CD4-positive, alpha-beta T cell treated with Interleukin-17A for 4 hours (primary cell): ENCODE measurements at regions not wholly inside any gene's neighbourhood (a gene's known extent, or its start where the extent isn't known, plus 50 kb on each side); places are given as distances from the start of the nearest gene placed in this dataset.

Experiments used
- DNase-seq: peaks from one replicate; pipeline ENCODE4 v3.0.0-alpha.2; 2020; ENCODE audit warnings: mixed read lengths

DNA sequence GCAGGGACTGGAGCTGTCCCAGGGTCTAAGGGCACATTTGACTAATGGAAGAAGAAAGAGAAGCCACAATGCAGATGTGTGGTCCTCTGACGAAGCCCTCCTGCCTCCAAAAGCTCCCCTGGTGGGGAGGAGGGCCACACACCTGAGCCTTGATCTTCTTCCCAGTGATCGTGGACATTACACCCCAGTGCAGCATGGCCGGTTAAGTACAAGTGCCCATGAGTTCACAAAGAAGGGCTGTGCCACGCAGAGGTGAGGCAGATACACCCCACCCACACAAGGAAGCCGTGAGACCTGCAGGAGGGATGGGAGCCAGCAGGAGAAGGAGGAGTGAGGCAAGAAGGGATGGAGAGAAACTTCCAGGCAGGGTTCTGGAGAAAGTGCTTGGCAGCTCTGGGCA lies 199.0 kb upstream of the MVB12B start:
- DNase-seq = no peak

DNA sequence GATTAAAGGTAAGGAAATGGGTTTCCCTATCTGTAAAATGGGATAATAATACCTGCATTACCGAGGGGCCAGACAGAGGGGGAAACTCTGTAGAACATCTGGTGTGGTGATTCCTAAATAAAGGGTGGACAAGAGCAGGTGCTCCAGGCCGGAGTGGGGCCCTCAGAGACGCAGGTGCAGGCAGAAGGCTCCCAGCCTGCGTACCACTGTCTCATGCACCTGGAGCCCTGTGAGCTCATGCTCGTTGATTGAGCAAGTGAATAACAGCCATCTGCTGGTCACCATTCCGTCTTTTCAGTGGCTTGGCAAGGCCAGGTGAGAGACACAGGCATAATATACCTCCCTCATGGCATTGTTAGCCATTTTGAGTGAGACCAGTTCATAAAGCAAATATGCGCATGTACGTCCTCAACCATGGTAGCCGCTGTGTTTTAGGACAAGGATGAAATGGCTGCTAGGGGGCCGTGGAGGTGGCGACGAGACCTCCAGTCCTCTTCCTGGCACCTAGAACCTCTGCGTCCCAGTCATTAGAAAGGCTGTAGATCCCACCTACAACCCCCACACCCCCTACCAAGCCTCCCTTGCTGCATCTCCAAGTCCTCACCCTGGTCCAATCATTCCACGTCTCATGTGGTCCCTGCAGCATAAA lies 198.0 kb upstream of the MVB12B start:
- no peak for DNase-seq

DNA sequence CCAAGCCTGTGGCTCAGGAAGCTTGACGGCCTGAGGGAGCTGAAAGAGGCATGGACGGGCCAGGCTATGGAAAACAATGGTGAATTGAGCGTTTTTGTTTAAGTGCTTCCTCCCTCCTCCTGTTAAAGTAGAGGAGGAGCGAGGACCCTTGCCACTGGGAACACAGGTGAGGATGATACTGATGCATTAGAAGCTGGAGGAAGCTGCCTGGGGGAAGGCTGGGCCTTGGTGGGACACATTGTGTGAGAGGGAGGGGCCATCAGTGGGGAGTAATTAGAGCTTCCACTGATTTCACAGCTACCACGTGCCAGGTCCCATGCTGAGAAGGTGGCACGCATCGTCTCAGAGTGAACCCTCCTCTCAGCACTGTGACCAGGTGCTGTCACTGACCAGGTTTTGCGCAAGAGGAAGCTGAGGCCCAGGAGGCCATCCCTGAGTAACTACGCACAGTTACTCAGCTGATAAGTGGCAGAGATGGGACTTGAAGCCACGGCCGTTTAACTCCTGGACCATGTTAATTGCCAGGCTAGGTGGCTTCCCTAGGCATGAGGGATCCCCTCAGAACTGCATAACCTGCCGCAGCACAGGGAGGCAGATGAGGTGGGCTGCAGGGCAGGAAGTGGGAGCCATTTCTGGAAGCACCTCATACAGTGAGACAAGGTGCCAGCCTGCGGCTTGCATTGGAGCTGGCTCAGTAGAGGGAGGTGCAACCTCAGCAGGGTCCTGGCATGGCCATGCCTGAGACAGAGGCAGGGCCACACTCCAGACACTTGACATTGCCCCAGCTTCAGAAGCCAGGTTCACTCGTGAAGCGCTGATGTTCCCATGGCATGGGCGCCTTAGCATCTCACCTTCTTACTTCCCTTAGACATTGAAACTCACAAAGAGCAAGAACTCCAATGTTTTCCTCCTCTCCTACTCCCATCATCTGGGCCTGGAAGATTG lies 195.3 kb upstream of the MVB12B start:
- no peak for DNase-seq

DNA sequence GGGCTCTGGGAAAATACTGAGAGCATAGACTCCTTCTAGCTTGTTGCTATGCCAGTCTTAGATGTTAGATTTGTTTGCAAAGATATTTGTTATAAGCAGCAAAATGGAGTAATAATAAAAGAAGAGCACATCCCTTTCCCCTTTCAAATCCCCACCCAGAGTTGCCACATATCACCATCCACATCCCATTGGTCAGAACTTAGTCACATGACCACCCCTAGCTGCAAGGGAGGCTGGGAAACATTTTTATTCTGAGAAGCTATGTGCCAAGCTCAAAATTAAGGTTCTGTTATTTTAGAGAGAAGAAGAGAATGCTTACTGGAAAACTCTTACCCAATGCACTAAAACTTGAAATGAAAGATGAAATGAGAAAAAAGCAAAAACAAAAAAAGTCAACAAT lies 193.9 kb upstream of the MVB12B start:
- no peak for DNase-seq

DNA sequence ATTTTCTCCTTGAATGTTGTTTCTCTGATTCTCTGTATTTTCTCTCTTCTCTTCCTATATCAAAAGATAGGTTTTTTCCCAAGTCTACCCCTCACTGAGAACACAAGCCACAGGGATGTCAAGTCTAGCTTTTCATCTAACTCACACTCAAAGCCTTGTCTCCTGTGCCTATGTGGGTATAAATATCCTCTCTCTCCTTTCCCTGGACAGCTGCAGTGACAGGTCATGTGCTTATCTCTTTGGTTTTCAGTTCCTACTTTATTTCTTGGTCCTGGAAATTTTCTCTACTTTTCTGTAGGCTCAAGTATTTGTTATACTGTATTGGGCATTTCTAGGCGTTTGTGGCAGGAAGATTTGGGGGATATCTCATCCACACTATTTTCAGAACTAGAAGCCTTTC lies 182.4 kb upstream of the MVB12B start:
- DNase-seq = no peak

DNA sequence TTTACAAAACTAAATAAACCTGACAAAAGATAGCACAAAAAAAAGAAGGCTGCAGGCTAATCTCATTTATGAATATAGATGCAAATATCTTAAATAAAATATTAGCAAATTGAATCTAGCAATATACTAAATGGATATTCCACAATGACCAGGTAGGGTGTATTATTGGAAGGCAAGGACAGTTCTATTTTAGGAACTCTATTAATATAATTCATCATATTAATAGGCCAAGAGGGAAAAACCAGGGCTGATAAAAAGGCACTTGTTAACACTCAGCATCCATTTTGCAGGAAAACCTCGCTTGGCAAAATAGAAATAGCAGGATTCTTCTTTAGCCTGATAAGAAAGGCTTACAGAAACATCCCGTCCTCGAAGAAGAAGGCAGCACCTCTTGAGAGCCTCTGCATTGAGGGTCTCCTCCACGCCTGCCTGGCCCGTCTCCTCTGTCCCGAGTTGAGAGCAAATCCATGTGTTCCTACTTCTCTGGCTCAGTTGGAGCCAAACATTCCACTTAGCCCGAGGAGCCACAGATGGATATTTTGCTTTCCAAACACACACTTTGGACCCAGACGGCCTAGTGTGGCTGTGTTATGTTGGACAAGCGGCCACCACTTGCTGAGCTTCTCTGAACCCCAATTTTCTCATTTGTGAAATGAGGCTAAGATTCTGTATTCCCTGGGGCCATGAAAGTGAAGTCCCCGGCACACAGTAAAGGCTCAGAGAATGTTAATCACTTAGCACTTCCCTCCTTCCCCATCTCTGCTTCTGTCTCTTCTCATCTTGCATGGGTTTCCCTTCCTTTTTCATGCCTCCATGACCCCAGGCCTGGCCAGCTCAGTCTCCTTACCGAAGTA lies 181.8 kb upstream of the MVB12B start:
- no peak for DNase-seq

DNA sequence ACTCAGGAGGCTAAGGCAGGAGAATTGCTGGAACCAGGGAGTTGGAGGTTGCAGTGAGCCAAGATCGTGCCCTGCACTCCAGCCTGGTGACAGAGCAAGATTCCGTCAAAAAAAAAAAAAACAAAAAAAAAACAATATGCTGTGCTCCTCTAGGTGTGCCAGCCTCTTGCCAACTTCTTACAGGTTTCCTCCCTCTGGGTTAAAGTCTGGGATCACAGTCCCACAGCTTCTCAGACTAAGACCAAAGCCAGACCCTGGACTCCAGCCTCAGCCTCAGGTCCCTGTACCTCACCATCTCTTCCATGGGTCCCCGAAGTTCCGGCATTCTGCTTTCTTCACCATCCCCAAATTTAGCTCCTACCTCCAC lies 180.8 kb upstream of the MVB12B start:
- DNase-seq = no peak

DNA sequence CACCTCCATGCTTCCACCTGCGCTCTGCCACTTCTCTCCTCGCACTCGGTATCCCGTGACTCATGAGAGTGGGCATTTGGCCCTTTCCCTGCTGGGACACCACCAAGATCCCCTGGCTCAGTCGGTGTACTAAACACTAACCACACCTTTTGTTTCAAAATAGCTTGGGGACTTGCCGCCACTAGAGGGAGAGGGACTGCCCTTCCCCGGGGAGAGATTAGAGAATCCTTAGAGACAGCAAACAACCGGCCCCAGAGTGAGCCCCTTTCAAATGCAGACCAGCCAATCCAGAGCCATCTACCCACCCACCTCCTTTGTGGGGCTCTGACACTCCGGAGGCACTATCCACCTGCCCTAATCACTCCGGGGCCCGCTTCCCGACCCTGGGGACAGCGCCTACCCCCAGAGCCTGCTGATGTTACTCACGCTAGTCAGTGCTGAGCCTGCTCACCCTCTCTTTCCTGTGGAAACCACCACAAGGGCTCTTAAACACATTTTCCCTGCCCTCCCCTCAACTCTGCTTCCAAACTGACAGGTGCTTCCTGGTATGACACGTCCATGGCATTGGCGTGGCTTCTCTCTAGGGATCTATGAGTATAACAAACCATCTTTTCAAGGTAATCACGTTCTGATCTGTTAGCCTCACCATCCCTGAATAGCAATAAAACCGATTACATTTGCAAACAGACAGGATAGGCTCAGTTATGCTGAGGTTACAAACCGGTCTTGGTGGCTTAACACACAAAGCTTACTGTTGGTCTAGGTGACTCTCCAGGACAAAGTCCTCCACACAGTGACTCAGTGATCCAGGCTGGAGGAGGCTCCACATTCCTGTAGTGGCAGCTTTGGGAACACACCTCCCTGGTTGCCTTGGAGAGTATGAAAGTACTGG lies 180.1 kb upstream of the MVB12B start:
- DNase-seq = no peak

DNA sequence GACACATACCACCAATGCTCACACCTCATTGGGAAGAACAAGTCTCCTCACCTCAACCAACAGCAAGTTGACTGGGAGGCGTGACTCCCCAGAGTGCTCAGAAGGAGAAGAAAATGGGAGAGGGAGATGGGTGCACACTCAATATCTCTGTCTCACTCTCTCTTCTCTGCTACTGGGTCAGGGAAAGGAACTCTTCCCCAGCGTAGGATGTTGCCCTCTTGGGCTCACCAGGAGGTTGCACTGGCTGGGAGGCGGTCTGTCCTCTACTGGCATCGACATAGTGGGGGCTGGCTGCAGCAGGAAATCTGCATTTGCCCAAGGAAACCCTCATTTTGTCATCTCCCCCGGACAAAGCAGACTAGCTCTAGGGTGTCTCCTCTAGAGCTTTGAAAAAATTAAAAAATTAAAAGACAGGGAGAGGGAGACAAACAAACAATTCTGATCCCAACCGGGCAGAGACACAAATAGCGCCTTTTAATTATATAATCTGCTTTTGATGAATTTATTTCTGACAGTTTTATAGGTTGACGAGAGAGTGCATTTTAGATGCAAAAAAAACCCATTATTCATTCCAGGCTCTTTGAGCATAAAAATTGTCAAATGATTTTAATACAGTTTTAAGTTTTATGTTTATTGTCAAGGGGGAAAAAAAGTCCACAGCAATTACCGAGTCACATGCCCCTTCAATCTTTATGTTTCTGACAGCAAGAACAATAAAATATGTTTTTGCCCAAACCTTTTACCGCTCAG lies 179.3 kb upstream of the MVB12B start:
- DNase-seq = no peak

DNA sequence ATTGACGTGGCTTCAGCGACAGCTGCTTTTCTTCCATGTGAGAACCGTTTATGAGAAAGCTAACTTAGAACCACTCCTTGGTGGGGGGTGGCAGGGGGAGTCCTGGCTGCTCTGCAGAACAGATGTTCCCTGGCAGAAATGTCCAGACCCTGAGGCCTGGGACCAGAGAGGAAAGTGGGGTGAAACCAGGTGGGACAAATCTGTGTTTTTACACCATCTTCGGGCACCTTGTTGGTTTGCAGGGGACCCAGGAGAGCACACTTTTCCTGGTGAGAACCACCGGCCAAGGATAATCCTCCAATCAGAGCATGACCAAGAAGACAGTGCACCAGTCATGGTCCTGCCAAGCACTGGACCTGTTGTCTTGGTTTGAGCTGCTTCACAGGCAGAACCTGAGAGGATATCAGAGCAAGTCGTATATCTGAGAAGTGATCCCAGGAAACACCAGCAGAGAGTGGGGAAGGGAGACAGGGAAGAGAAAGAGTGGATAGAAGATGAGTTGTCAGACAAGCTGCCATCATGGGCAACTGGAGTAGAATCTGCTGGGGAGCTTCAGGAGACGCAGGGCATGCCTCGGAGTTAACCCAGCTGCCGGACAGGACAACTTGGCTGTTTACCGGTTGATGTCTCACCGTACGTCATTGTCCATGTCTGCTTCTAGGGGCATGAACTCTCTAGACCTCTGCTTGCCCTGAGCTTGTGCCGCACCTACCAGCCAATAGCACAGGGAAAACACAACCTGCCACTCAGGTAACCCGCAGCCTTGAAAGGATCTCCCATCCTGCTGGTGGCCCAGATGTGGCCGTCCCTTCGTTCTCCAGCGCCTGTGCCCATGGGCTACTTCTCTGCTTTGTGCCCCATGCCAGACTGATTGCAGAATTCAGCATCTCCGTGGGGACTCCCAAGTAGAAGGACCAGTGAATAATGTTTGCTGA lies 178.4 kb upstream of the MVB12B start:
- no peak for DNase-seq

DNA sequence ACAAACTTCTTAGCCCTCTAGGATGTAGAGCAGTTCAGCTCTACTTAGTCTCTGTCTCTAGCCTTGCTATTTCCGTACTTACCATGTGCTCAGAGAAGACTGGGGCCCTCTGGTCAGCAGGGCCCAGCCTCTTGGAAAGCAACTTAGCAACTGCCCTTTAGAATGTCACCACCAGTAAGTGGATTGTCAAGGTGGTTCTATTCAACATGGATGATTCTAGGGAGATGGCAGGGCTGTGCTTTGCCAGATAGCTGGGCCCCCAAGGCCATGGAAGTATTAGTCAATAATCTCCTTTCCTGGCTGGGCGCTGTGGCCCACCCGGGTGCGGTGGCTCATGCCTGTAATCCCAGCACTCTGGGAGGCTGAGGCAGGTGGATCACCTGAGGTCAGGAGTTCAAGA lies 177.6 kb upstream of the MVB12B start:
- no peak for DNase-seq

DNA sequence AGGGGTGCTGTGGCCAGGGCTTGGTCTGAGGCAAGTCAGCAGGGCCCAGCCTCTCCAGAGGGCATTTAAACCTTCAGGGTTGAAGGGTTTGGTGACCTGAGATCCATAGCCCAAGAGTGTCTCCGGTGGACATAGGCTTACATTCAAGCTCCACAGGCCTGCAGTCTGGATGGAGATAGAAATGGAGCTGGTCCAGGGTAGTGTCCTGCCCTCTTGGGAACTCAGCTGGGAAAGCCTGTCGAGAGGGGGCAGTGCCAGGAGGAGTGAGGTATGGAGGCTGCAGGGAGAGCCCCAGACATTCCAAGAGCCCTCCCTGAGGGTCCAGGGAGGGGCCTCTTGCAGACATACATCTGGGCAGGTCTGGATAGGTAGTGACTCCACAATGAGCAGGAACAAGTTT lies 177.0 kb upstream of the MVB12B start:
- DNase-seq = no peak

DNA sequence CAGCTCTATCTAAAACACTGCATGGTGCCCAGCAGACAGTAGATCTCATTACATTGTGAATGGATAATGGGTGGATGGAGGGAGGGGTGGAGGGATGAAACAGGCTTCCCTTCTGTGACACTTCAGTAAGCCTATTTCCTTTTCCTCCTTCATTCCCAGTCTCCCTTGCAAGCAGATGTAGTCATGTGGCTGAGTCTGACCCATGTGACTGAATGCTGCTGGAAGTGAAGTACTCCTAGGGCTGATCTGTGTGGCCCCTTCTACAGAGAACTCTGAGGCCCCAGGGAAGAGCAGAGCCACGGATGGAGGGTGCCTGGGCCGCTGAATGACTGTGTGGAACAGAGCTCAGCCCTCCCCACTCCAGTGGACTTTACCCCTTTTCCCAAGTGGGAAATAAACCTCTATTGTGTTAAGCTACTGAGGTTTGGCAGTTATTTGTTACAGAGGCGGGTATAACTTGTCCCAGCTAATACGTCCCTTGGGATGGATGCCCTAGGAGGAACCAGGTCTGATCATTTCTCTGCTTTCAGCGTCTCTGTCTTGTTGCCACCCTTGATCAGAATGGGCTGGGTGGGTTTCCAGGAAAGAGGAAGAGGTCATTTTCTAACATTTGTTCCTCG lies 176.1 kb upstream of the MVB12B start:
- DNase-seq = no peak

DNA sequence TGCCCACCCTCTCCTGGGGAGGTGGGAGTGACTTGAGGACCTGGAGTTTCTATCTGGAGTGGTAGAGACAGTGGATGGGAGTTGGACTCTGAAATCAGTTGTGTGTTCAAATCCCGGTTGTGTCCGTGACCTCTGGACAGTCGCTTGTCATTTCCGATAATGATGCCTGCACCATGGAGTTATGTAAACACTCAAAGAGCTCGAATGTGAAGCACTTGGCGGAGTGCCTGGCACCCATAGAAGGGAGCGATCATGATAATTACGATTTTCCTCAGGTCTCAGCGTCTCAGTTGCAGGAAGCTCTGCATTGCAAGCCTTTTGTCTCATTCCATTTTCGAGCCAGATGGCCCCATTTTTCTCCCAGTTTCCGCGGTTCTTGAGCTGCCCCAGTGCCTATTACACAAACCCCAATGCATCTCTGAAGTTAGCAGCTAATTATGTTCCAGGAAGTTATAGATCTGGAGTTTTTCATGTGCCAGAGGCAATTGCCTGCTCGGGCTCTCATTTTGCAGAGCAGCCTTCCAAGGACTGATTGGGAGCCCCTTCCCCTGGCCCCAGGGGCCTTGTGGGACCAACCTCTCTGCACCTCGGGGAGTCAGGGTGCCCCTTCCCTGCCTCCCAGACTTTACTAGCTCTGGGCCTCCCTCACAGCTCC lies 175.5 kb upstream of the MVB12B start:
- no peak for DNase-seq

DNA sequence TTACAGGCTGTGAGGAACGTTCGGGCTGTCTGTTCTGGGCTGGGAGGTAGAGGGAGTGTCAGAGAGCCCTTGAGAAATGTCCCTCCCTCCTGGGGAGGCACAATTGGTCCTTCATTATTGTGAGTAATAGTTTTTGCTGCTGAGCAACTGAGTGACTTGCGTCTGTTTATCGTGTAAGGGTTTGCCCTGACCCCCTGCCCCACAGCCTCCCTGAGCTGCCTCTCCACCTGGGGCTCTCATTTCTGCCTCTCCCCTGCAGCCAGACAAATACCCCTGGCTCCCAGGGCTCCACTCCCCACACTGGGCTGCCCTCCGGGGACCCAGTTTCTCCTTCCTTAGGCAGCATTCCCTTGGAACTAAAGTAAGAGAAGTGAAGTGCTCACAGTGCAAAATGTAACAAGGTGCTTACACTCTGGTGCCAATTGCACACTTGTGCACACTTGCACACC lies 174.9 kb upstream of the MVB12B start:
- no peak for DNase-seq

DNA sequence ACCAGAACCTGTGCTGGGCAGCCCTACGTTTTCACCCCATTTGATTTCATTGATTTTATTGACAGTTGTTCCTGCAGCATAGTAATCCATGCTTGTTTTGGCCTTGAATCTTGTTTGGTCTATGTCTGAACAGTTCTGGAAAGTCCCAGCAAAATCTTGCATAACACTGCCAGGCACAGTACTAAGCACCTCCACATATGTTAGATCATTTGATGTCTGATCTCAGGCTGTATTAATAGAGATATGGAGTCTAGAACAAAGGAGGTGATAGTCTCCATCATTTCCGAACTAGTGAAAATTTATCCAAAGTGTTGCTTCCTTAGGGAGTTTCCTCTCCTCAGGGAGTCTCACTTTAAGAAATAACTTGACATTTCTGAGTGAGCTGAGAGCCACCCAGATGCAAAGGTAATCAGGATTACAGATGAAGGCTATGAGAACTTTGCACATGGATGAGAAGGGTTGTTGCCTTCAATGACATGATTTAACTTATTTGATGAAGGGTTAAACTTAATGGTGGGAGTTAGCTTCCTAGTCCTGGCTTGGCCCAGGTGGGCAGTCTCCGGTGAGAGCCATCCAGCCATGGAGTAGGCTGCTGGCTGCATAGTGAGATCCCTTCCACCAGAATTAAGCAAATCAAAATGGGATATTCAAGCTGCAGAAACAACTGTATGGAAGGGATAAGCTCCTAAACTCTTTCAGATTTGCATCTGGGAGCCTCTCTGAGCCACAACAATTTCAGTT lies 173.8 kb upstream of the MVB12B start:
- no peak for DNase-seq

DNA sequence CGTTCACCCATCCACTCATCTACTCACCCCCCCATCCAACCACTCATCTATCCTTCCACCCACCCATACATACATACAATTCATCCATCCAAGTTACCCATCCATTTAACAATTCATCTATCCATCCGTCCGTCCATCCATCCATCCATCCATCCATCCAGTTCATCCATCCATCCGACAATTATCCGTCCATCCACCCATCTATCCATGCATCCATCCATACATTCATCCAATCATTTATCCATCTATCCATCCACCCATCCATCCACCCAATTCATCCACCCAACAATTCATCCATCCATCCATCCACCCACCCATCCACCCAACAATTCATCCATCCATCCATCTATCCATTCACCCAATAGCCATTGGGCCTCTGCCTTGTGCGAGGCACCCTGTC lies 173.2 kb upstream of the MVB12B start:
- DNase-seq = no peak

DNA sequence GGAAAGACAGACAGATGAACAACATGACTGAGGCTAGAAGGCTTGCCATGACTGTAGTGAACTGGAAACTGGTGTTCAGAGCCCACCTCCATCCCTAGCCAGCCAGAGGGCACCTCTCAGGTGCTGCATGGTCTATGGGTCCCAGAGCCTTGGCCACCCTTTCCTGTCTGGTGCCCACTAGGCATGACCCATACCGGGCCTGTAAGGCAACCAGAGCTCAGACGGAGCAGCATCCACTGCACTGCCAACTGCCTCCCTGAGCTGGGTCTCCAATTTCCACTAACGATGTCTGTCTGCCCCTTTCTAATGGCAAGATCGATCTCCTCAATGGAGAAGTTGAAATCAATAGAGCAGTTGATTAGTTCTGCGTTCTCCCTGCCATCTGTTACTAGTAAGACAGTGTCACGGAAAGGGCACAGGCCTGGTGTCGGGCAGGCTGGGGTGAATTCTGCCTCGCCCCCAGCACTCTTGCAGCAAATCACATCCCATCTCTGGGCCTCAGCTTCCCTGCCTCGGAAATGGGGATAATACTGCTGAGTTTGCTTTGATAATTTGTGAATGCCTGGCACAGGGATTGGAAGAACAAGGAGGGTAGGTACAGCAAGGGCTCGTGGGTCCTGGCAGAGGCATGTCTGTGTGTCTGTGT lies 172.3 kb upstream of the MVB12B start:
- DNase-seq = no peak
